ENCODE measurements at regions not wholly inside any gene's neighbourhood (a gene's known extent, or its start where the extent isn't known, plus 50 kb on each side); places are given as distances from the start of the nearest gene placed in this dataset.
"Not testable (repeated sequence)": the region's sequence is repeated elsewhere in the genome, so short reads cannot be mapped to it uniquely, and the experiment has no call there.

- no peak for DNase-seq
Measured at GRCh38 chr1:194474701-194475100, 1288.3 kb upstream of the B3GALT2 start.

- DNase-seq = no peak
Measured at GRCh38 chr1:194473766-194474165, 1287.4 kb upstream of the B3GALT2 start.

GRCh38 chr1:194469282-194469681 is 1282.9 kb upstream of the B3GALT2 start:
- no peak for DNase-seq

GRCh38 chr1:194466706-194467105 is 1280.3 kb upstream of the B3GALT2 start:
- no peak for DNase-seq

GRCh38 chr1:194447636-194448035 is 1261.2 kb upstream of the B3GALT2 start:
- DNase-seq = no peak

GRCh38 chr1:194445244-194445643 is 1258.8 kb upstream of the B3GALT2 start:
- no peak for DNase-seq

- no peak for DNase-seq
Measured at GRCh38 chr1:194442901-194443575, 1256.6 kb upstream of the B3GALT2 start.

GRCh38 chr1:194437135-194437534 is 1250.7 kb upstream of the B3GALT2 start:
- no peak for DNase-seq

GRCh38 chr1:194431121-194431520 is 1244.7 kb upstream of the B3GALT2 start:
- DNase-seq = no peak

- DNase-seq = no peak
Measured at GRCh38 chr1:194420706-194421105, 1234.3 kb upstream of the B3GALT2 start.

GRCh38 chr1:194419721-194420120 is 1233.3 kb upstream of the B3GALT2 start:
- no peak for DNase-seq

- no peak for DNase-seq
Measured at GRCh38 chr1:194410756-194411155, 1224.3 kb upstream of the B3GALT2 start.

GRCh38 chr1:194407238-194407637 is 1220.8 kb upstream of the B3GALT2 start:
- DNase-seq = not testable (repeated sequence)

- no peak for DNase-seq
Measured at GRCh38 chr1:194394676-194395075, 1208.3 kb upstream of the B3GALT2 start.

- no peak for DNase-seq
Measured at GRCh38 chr1:194387531-194387930, 1201.1 kb upstream of the B3GALT2 start.

- DNase-seq = no peak
Measured at GRCh38 chr1:194378517-194378916, 1192.1 kb upstream of the B3GALT2 start.

- no peak for DNase-seq
Measured at GRCh38 chr1:194374649-194375048, 1188.2 kb upstream of the B3GALT2 start.

GRCh38 chr1:194372266-194372665 is 1185.9 kb upstream of the B3GALT2 start:
- no peak for DNase-seq

GRCh38 chr1:194369622-194370021 is 1183.2 kb upstream of the B3GALT2 start:
- no peak for DNase-seq

- DNase-seq = no peak
Measured at GRCh38 chr1:194369060-194369459, 1182.6 kb upstream of the B3GALT2 start.

GRCh38 chr1:194367121-194367520 is 1180.7 kb upstream of the B3GALT2 start:
- DNase-seq = no peak

- DNase-seq = no peak
Measured at GRCh38 chr1:194366705-194367104, 1180.3 kb upstream of the B3GALT2 start.

- DNase-seq = no peak
Measured at GRCh38 chr1:194362327-194362726, 1175.9 kb upstream of the B3GALT2 start.

GRCh38 chr1:194361374-194362131 is 1175.1 kb upstream of the B3GALT2 start:
- no peak for DNase-seq

- no peak for DNase-seq
Measured at GRCh38 chr1:194358208-194358581, 1171.8 kb upstream of the B3GALT2 start.

Data from CD4-positive, alpha-beta T cell treated with Interleukin-15 for 1 hour (primary cell).